ENCODE measurements at regions not wholly inside any gene's neighbourhood (a gene's known extent, or its start where the extent isn't known, plus 50 kb on each side); places are given as distances from the start of the nearest gene placed in this dataset.
"Not testable (repeated sequence)": the region's sequence is repeated elsewhere in the genome, so short reads cannot be mapped to it uniquely, and the experiment has no call there.

DNA sequence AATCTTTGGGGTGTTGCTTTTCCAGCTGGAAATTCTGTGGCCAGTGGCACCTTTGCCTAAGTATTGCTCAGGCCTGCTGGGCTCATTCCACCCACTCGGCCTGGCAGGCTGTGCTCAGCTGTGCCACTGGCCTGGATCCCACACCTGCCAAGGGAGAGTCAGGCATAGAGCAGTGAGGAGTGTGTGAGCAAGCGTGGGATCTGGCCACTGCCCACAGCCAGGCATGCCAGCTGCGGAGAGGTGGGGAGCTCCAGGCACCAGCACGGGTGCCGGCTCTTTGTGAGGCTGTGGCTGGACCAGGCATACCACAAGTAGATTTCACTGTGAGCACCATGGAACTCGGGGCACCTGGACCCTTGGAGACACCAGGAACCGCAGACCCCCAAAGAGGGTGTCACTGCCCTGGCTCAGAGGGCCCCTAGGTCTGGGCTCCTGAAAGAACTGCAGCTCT is 118.1 kb upstream of the MAP2 start:
- DNase-seq (ENCODE audit: low spot score) = no peak
- H3K27me3 ChIP-seq (ENCODE audit: insufficient read depth, poor library complexity, severe bottlenecking) = no peaks in the 10 kb centered on the region
- H3K4me3 ChIP-seq (ENCODE audit: severe bottlenecking) = no peak overlapping the region
- ATAC-seq (ENCODE audit: low read depth) = no peak
- no peaks in the 10 kb centered on the region for H3K4me1 ChIP-seq (ENCODE audit: insufficient read depth, poor library complexity, severe bottlenecking)
- H3K9me3 ChIP-seq (ENCODE audit: severe bottlenecking) = no peaks in the 10 kb centered on the region
- no peak overlapping the region for H3K27ac ChIP-seq (ENCODE audit: poor library complexity, severe bottlenecking)
- TF ChIP-seq, protein P1, sequence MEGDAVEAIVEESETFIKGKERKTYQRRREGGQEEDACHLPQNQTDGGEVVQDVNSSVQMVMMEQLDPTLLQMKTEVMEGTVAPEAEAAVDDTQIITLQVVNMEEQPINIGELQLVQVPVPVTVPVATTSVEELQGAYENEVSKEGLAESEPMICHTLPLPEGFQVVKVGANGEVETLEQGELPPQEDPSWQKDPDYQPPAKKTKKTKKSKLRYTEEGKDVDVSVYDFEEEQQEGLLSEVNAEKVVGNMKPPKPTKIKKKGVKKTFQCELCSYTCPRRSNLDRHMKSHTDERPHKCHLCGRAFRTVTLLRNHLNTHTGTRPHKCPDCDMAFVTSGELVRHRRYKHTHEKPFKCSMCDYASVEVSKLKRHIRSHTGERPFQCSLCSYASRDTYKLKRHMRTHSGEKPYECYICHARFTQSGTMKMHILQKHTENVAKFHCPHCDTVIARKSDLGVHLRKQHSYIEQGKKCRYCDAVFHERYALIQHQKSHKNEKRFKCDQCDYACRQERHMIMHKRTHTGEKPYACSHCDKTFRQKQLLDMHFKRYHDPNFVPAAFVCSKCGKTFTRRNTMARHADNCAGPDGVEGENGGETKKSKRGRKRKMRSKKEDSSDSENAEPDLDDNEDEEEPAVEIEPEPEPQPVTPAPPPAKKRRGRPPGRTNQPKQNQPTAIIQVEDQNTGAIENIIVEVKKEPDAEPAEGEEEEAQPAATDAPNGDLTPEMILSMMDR (IDR thresholded peaks at IDR 0.05; ENCODE audit: poor library complexity, severe bottlenecking) = no peak
- no peaks in the 10 kb centered on the region for H3K36me3 ChIP-seq (ENCODE audit: low read depth)

DNA sequence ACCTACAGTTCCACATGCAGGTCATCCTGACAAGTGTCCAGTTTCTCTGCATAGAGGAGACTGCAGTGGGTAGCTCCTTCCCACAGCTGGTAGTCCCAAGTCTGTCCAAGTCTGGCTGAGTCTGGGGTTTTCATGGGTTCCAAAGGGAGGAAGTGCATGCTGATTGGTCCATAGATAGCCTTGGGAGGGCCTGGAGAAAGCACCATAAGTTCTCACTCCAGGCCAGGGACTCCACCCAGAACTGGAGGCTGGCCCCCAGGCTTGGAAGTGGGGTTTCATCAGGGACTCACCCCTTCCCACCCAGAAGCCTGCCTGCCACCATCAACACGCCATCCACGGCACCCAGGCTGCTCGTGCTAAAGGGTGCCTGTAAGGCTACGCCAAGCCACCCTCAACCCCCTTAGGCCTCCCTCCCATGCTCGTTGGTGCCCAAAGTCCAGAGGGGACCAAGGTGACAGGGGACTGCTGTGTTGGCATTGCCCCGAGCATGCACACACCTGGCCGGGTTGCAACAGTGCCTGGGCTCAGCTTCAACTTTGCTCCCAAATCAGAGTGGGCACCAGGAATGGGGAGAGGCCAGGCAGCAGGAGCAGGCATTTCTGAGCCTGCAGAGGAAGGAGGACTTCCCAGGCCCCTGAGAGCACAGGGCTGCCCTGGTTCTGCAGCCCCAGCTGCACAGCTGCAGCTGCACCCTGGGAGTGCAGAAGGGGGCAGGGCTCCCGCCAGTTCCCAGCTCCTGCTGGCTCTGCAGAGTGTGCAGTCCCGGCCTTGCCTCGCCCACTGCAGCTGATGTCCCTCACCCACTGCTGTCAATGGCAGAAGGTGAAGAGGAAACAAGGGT is 116.5 kb upstream of the MAP2 start:
- no peak overlapping the region for H3K4me3 ChIP-seq (ENCODE audit: severe bottlenecking)
- no peak overlapping the region for H3K27ac ChIP-seq (ENCODE audit: poor library complexity, severe bottlenecking)
- ATAC-seq (ENCODE audit: low read depth) = no peak
- H3K27me3 ChIP-seq (ENCODE audit: insufficient read depth, poor library complexity, severe bottlenecking) = no peaks in the 10 kb centered on the region
- no peaks in the 10 kb centered on the region for H3K4me1 ChIP-seq (ENCODE audit: insufficient read depth, poor library complexity, severe bottlenecking)
- DNase-seq (ENCODE audit: low spot score) = no peak
- no peaks in the 10 kb centered on the region for H3K36me3 ChIP-seq (ENCODE audit: low read depth)
- TF ChIP-seq, protein P1 (IDR thresholded peaks at IDR 0.05; ENCODE audit: poor library complexity, severe bottlenecking) = no peak
- H3K9me3 ChIP-seq (ENCODE audit: severe bottlenecking) = no peaks in the 10 kb centered on the region

DNA sequence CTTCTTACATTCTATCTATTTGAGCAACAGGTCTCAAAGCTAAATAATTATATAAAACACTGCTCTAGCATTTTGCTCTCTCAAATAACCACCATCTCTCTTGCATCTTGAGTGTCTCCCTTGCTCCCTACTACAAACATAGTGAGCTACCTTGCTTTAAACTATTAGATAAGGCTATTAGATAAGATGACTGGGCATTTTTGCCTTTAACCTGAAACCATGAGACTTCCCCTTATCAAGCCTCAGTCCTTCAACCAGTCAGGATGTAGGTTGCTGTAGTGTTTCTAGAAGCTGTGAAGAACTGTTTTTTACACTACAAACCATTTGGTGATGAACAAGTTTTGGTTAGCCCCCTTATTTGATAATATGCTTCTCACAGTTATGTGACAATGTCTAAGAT is 115.4 kb upstream of the MAP2 start:
- Histone ChIP-seq H3K36me3 (ENCODE audit: low read depth) (no peaks in the 10 kb centered on the region), H3K4me1 (ENCODE audit: insufficient read depth, poor library complexity, severe bottlenecking) (no peaks in the 10 kb centered on the region), H3K27me3 (ENCODE audit: insufficient read depth, poor library complexity, severe bottlenecking) (no peaks in the 10 kb centered on the region), H3K4me3 (ENCODE audit: severe bottlenecking) (no peak overlapping the region), H3K27ac (ENCODE audit: poor library complexity, severe bottlenecking) (no peak overlapping the region), H3K9me3 (ENCODE audit: severe bottlenecking) (no peaks in the 10 kb centered on the region)
- ATAC-seq (ENCODE audit: low read depth) = no peak
- DNase-seq (ENCODE audit: low spot score) = no peak
- TF ChIP-seq, protein P1 (IDR thresholded peaks at IDR 0.05; ENCODE audit: poor library complexity, severe bottlenecking) = no peak

DNA sequence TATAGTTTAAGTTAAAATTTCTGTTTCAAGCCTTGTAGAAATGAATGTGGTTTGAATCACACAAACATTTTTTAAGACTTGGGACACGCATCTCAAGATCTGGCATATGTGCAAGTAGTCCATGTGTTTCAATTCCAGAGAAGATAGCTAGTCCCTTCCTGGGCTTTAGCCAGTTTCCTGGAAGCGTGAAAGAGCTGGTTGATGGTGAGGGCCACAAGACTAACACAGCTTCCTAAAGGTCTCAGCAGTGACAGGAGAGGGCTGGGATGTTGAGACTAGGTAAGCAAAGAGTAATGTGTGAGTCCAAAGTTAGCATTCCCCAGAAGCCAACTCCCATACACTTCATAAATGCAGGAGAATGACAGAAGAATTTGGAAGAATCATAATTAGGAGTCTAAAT is 111.9 kb upstream of the MAP2 start:
- Histone ChIP-seq H3K9me3 (ENCODE audit: severe bottlenecking) (no peaks in the 10 kb centered on the region), H3K36me3 (ENCODE audit: low read depth) (no peaks in the 10 kb centered on the region), H3K27ac (ENCODE audit: poor library complexity, severe bottlenecking) (no peak overlapping the region), H3K4me3 (ENCODE audit: severe bottlenecking) (no peak overlapping the region), H3K4me1 (ENCODE audit: insufficient read depth, poor library complexity, severe bottlenecking) (no peaks in the 10 kb centered on the region), H3K27me3 (ENCODE audit: insufficient read depth, poor library complexity, severe bottlenecking) (no peaks in the 10 kb centered on the region)
- DNase-seq (ENCODE audit: low spot score) = no peak
- TF ChIP-seq, protein P1 (IDR thresholded peaks at IDR 0.05; ENCODE audit: poor library complexity, severe bottlenecking) = no peak
- no peak for ATAC-seq (ENCODE audit: low read depth)

DNA sequence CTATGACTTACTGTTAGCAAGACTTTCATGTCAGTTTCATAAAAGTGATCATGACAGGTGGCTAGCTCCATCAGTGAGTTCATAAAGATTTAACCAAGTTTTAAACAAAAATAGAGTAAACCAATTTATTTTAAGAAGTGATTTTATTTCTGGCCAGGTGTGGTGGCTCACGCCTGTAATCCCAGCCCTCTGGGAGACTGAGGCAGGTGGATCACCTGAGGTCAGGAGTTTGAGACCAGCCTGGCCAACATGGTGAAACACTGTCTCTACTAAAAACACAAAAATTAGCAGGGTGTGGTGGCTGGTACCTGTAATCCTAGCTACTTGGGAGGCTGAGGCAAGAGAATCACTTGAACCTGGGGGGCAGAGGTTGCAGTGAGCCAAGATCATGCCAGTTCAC is 111.4 kb upstream of the MAP2 start:
- not testable (repeated sequence) for H3K36me3 ChIP-seq (ENCODE audit: low read depth); H3K4me1 ChIP-seq (ENCODE audit: insufficient read depth, poor library complexity, severe bottlenecking); DNase-seq (ENCODE audit: low spot score); H3K4me3 ChIP-seq (ENCODE audit: severe bottlenecking); H3K27ac ChIP-seq (ENCODE audit: poor library complexity, severe bottlenecking); H3K9me3 ChIP-seq (ENCODE audit: severe bottlenecking); H3K27me3 ChIP-seq (ENCODE audit: insufficient read depth, poor library complexity, severe bottlenecking); ATAC-seq (ENCODE audit: low read depth)

All from RWPE2 (cell line).